ELF-1 (cell line): ENCODE measurements at regions not wholly inside any gene's neighbourhood (a gene's known extent, or its start where the extent isn't known, plus 50 kb on each side); places are given as distances from the start of the nearest gene placed in this dataset.

Experiments
- DNase-seq: peaks from one replicate; pipeline ENCODE4 v3.0.0-alpha.2; 2016; ENCODE audit warnings: low read depth, low spot score

DNA sequence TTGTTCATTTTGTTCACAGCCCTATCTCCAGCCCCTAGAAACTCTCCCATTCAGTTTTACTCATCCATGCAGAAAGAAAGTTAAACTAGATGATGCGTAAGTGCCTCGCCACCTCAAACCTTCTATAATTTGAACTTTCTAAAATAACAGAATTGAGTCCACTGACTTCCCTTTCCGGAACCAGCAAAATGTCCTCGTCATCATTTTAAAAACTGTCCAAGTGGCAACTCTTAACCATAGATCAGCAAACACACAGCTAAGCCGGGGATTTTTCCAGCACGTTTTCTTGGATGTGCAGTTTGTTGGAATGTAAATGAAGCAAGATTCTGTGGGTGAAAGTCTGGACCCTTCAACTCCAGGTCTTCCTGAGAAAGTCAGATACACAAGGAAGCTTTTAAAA lies 369.7 kb upstream of the ERCC4 start:
- DNase-seq: no peak

DNA sequence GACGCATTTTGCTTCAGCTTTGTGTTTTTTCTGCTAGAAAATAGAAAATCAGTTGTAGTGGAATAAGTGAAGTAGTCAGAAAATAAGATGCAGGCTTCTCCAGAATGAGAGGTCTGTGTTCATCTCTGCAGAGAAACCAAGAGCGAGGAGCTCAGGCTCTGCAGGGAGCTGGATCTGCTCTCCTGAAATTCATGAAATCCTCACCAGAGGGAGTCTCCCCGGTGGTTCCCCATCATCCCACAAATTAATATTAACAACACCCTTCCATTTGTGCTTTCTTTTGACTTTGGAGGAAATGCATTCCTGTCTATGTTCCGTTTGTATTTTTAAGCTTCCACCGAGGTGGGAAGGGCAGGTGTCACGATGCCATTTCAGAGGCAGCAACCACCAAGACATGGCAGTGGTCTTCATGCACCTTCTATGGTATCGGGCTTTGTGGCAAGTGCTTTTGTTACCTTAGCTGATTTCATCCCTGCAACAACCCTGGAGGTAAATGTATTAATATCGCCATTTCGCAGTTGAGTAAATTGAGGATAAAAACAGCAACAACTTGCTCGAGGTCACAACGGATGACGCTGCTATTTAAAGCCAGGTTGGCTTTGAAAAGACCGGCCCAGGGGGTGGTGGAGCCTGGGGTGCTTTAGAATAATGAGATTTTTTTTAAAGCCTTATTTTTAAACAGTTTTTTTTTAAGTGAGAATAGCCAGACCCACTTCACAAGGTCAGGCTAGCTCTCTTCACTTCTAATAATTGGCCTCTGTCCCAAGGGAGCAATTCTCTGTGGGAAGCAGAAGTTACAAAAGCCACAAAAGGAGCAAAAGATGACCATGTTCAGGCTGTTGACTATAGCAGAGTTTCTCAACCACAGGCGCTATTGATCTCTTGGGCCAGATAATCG lies 367.6 kb upstream of the ERCC4 start:
- DNase-seq: peak; percentile 45

DNA sequence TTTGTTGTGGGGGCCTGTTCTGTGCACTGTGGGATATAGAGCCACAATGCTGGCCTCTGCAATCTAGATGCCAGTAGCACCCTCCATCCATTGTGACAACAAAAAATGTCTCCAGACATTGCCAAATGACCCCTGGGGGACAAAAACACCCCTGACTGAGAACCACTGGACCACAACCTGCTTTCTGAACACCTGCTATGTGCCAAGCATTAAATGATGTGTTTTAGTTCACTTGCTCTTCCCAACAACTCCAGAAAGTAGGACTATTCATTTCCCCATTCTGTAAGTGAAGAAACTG lies 367.0 kb upstream of the ERCC4 start:
- no peak for DNase-seq

DNA sequence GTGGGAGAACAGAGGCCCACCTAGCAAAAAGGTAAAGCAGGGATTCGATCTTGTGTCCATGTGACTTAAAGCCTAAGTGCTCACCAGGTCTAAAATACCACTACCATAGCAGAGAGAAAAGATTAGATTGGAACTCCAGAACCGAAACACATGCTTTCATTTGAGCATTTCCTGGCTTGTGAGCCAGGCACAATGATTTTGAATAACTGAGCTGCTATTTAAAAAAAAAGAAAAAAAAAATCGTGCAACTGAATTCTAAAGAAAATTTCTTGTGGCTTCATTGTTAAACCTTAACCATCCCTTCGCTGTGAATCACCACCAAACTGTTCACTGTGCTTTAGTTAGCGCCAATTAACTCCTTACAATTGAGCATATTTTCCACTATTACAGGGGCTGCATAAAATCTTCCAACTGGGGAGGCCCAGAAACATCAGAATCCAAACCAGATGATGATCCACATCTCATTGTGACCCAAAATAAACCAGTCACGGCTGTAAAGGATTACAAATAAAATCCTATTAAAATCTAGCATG lies 366.4 kb upstream of the ERCC4 start:
- no peak for DNase-seq

DNA sequence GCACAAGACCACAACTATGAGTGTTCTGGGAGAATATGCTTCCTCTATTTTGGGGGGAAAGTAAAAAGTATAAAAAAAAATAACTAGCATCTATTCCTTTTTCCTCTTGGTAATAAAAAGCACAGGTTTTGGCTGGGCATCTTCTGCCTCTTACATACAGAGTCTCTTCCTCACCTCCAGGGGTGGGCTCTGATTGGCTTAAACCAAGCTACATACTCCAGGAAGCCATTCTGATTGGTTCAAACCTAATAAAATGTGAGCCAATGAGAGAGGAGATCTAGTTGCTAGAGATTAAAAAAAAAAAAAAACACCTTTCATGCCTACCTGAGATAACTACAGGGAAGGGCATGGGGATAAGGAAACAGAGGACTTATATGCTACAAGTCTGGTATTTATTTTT lies 365.9 kb upstream of the ERCC4 start:
- no peak for DNase-seq

DNA sequence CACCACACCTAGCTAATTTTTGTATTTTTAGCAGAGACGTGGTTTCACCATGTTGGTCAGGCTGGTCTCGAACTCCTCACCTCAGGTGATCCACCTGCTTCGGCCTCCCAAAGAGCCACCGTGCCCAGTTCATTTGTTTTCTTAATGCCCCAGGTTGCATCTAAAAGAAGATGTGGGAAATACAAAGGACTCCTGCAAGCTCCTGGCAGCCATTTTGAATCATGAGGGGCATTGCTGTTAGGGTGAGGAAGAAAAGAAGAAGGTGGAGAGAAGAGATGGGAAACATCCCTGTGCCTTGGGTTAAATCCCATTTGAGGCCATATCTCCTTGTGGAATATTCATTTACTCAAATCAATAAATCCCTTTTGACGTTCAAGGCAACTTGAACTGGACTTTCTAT lies 365.3 kb upstream of the ERCC4 start:
- DNase-seq: no peak

DNA sequence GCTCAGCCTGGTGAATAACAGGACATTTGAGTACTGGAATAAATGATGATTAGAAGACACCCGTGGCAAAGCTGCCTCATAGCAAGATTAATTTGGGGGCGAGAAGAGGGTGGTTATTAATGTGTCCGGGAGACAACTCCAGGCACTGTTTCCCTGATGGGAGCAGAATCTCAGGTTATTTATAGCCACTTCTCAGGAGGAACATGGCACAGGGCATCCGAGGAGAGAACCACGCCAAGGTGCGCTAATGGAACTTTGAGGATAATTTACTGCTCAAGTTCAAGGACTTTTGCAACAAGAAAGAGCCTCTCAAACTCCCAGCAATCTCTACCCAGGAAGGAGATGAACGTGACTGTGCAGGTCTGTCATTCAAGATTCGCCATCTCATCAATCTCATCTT lies 362.5 kb upstream of the ERCC4 start:
- no peak for DNase-seq

DNA sequence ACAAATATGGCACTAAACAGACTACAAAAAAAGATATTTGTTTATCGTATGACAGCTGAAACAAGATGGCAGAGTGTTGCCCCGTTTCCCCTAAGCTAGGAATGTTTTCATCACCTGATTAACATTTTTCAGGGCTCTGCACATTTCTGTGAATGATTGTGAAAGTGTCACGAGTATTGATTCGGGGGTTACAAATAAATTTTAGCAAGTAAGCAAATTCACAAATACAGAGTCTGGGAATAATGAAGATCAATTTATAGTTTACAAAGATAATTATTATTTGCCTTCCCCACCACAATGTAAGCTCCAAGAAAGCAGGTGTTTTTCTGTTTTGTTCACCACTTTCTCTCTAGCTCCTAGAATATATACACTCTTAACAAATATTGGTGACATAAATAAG lies 361.2 kb upstream of the ERCC4 start:
- DNase-seq: no peak

DNA sequence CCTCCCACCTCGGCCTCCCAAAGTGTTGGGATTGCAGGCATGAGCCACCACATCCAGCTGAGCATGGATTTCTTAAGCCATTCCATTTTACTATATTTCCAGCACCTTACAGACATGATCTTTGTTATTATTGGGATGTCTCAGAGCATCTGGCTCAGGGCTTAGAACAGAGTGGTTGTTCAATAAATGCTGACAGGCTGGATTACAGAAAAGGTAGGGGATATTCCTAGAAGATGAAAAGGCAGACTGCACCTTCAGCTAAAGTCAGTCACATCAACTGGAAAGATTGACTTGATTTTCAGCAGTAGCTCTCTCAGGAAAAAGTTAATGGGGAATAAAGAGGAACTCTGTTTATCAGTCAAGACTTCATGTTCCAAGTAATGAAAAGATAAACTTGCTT lies 360.3 kb upstream of the ERCC4 start:
- no peak for DNase-seq

DNA sequence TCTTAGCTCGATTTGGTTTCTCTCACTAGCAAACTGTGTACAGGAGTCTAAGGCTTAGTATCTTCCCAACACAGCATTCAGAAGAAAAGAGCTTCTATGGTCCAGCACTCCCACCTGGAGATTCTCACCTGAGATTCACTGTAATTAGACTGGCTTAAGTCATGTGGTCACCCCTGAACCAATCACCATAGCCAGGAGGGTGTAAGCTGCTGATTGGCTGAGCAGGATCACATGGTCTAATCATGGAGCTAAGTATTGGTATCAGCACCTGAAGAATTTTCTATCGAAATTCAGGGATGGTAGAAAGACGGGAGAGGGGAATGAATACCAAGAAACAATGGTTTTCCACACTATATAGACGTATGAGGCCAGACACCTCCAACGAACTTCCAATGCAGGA lies 359.8 kb upstream of the ERCC4 start:
- DNase-seq: no peak

DNA sequence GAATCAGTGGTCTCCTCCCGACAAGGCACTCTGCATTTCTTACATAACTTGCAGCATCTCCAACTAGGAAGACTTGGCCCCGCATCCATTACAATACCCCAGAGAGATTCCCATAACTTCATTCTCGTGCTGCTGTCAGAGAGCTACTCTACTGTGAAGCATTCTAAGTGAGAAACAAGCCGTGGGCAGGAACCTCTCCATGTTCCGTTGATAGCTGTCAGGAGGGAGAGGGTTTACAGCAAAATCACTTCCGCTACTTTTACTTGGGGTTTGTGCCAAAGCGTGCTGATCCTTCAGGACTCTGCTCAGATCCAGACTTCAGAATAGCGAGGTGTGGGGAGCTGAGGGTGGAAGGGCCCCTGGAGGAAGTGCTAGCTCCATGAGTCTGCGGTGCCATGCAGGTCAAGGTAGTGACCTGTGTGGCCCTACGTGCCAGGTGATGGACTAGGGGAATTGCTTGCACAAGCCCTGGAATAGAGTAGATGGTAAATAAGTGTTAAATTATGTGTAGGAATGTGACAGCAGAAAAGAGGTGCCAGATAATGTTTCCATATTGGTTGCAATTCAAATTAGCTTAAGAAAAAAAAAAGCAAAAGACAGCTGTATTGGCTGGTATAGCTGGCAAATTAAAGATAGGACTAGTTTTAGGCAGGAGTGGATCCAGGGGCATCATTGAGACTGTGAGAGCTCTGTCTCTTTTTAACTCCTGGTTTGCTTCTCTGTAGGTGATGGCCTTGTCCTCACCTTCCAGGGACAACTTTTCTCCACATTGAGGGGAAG lies 358.5 kb upstream of the ERCC4 start:
- DNase-seq: no peak

DNA sequence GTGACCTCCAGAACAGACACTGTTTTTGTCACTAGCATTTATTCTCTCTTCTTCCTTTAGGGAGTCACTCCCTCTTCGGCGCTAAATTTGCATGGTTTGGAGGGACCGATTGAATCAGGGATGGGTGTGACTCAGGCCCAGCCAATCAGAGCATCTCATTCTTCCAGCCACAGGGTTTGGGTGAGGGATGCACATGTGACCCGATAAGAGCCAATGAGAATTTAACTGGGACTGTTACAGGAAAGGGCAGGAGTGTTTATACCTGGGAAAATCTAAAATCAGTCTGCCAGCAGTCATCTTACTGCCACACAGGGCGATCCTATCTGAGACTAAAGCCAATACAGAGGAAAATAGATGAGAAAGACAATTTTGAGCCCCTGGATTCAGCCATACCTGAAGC lies 351.2 kb upstream of the ERCC4 start:
- DNase-seq: no peak

DNA sequence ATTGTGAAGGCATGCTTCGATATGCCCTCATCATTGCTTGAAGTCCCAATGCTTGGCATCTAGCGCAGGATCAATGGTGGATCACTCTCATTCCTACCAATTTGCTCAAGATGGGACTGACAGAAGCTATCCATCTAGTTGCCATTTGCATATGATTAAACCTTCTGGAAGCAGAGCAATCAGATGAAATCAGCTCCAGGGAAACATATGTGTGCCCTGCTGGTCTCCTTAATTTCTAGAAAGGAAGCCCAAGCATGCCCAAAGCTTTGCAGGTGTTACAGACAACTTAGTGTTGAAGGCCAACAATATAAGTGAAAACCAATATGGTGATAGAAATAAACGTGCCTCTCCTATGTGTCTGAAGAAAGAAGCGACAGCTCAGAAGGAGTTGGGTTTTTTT lies 350.0 kb upstream of the ERCC4 start:
- no peak for DNase-seq

DNA sequence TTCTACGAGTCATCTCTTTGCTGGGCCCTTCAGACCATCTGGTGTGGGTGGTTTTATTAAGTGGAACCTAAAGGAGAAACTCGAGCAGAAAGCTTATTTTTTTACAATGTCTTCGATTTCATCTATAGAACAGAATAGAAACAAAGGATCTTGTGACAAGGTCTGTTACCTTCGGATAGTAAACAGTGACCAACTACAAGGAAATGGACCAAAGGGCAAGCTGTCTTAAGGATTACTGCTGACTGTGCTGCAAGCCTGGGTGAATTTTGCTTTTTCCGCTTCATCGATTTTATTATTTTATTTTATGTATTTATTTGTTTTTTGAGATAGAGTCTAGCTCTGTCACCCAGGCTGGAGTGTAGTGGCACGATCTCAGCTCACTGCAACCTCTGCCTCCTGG lies 348.9 kb upstream of the ERCC4 start:
- DNase-seq: no peak

DNA sequence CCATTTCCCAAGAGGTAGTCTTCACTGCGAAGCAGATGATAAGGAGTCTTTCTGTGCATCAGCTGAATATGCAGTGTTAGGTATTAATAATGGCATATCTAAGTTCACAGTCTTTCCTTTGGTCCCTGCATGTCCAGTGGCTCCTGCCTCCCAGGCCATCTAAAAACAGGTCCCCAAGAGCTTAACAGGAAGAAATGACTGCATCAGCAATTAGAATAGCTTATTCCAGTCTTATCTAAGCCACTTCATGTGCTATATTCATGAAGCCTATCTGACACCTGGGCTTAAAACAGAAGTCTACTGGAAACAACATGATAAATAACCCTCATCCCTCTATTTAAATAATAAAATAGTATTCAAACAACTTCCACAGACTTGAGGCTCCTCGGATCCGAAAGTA lies 346.1 kb upstream of the ERCC4 start:
- DNase-seq: no peak

DNA sequence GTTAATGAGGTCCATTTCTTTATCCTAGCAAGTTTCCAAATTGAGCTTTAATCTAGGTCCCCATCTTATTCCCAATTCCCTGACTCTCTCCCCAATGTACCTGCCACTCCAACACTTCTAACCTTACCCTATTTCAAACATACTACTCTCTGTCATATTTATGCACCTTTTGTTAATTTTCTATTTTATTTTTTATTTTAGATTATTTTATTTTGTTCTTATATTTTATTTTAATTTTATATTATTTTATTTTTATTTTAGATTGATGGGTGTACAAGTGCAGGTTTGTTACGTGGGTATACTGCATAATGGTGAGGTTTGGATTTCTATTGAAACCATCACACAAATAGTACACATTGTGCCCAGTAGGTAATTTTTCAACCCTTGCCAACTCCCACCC lies 333.9 kb upstream of the ERCC4 start:
- DNase-seq: no peak

DNA sequence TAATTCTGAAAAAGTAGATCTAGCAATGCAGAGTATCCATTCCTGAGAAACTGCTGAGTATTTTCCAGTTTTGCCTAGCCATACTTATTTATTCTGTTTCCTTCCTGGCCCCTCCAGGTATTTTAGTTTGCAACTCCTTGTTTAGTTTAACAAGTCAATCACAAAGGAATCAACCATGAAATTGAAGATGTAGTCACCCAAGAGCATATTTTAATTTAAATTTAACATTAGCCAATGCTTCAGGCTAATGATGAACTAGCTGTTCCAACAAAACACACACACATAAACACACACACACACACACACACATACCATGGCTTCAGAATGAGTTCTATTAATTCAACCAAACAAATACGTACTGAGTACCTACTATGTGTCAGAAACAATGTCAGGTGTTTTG lies 332.8 kb upstream of the ERCC4 start:
- DNase-seq: no peak

DNA sequence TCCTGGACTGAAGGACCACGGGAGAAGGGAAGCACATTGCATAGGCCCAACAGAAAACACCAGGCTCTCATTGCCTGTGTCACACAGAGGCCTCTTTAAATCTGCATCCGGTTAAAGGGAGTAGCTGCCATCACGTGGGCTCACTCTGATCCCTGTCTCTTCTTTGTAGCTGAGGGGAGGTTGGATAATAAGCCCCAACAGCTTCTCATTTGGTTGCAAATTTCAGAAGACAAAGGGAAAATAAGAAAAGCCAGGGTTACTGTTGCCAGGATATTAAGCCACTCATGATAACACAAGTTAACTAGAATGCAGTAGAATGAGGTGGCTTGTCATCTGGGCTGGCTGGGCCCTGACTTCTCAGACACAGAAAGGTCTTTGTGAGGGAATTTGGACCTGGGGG lies 325.1 kb upstream of the ERCC4 start:
- peak; percentile 65 for DNase-seq

DNA sequence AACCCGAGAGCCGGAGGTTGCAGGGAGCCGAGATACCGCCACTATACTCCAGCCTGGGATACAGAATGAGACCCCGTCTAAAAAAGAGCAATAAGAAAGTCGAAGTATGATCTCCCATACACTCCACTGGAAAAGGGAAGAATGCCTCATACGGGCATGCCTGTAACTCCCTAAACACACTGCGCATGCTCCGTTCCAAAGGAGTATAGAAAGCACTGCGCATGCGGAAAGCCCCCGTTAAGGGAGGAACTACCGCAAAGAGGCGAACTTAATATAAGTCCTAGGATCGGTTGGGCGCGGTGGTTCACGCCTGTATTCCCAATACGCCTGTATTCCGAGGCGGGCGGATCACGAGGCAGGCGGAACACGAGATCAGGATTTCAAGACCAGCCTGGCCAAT lies 313.1 kb upstream of the ERCC4 start:
- no peak for DNase-seq

DNA sequence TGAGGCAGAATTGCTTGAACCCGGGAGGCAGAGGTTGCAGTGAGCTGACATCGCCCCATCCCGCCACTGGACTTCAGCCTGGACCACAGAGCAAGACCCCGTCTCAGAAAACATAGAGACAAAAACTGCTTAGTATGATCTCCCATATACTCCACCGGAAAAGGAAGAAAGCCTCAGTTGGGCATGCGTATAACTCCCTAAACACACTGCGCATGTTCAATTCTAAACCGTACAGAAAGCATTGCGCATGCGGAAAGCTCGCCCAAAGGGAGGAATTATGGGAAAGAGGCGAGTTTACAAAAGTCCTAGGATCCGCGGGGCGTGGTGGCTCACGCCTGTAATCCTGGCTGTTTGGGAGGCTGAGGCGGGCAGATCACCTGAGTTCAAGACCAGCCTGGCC lies 312.7 kb upstream of the ERCC4 start:
- no peak for DNase-seq

DNA sequence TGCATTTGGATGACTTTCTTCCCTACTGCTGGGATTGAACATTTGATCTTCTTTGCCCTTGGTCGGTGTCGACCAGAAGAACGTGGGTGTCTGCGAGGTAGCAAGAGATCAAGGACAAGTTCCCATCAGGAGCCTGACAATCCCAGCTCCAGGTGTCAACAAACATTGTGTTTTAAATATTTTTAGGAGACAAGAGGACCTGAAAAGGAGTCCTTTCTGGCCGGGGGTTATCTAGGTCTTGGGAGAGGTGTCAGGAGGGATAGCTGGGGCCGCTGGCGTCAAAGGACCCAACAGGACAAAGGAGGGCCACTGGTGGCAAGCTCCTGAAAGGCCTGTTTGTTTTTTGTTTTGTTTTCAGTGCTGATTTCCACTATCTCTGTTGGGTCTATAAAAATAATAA lies 308.4 kb upstream of the ERCC4 start:
- peak; percentile 22 for DNase-seq

DNA sequence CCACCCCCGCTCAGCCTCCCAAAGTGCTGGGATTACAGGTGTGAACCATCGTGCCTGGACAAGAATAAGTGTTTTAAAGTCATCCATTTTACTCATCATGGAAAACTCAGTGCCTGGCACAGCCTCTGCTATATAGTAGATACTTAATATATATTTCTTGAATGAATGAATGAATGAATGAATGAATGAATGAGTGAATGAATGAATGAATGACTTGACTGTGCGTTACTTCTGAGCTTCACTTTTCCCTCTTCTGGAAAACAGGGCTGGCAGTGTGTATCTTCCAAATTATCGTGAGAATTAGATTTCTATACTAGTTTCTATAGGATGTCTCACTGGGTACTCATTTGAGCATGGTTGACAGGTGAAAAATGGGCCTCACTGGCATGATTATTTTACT lies 307.3 kb upstream of the ERCC4 start:
- DNase-seq: no peak

DNA sequence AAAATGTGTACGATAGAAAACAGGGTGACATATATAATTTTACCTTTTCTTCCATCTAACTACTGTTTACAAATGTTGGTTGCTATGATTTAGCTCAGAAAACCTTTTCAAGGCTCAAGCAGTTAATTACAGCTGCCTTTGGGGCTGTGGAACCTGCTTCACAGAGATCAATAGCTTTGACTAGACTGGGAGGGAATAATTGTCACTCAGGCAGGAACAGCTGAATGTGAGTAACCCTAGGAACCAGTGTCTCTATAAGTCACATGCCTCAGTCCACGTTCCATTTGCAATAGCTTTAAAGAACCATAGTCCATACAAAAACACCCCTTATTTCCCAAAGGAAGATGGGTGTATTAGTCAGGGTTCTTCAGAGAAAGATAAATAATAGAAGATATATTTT lies 306.8 kb upstream of the ERCC4 start:
- no peak for DNase-seq
